Renal cortex interstitium (tissue), 11 donors: ENCODE measurements at regions not wholly inside any gene's neighbourhood (a gene's known extent, or its start where the extent isn't known, plus 50 kb on each side); places are given as distances from the start of the nearest gene placed in this dataset.

Source experiments
- DNase-seq, 11 donors: peaks; one replicate each; pipeline ENCODE4 v3.0.0-alpha.2; 2013; ENCODE audit warnings: low read depth in 9 of 11, low spot score in 4 of 11; ENCODE audit errors: extremely low read depth in 1 of 11

- DNase-seq: no peak
These were observed 298.9 kb upstream of the B3GAT1 start for GRCh38 chr11:134710861-134711407.

GRCh38 chr11:134705858-134706257 is 293.8 kb upstream of the B3GAT1 start:
- no peak for DNase-seq

GRCh38 chr11:134702827-134703226 is 290.8 kb upstream of the B3GAT1 start:
- DNase-seq: no peak

GRCh38 chr11:134701564-134702165 is 289.6 kb upstream of the B3GAT1 start:
- no peak for DNase-seq

- DNase-seq: no peak
These were observed 288.1 kb upstream of the B3GAT1 start for GRCh38 chr11:134700101-134700640.

- DNase-seq: no peak
These were observed 284.4 kb upstream of the B3GAT1 start for GRCh38 chr11:134696455-134696854.

GRCh38 chr11:134691985-134692384 is 279.9 kb upstream of the B3GAT1 start:
- no peak for DNase-seq

- no peak for DNase-seq
These were observed 279.3 kb upstream of the B3GAT1 start for GRCh38 chr11:134691295-134691873.

GRCh38 chr11:134689886-134690285 is 277.8 kb upstream of the B3GAT1 start:
- no peak for DNase-seq

- DNase-seq: no peak
These were observed 275.5 kb upstream of the B3GAT1 start for GRCh38 chr11:134687548-134687947.

GRCh38 chr11:134686460-134687061 is 274.5 kb upstream of the B3GAT1 start:
- peak in 6 of 11 donors; percentile 14 to 47 (median 32) for DNase-seq

- DNase-seq: peak in 2 of 11 donors; percentile 18 to 19
These were observed 273.8 kb upstream of the B3GAT1 start for GRCh38 chr11:134685793-134686380.

GRCh38 chr11:134684576-134684975 is 272.5 kb upstream of the B3GAT1 start:
- DNase-seq: no peak

GRCh38 chr11:134683860-134684259 is 271.8 kb upstream of the B3GAT1 start:
- DNase-seq: no peak

GRCh38 chr11:134682577-134682976 is 270.5 kb upstream of the B3GAT1 start:
- no peak for DNase-seq

GRCh38 chr11:134679592-134679991 is 267.6 kb upstream of the B3GAT1 start:
- DNase-seq: no peak

GRCh38 chr11:134678744-134679143 is 266.7 kb upstream of the B3GAT1 start:
- DNase-seq: no peak

- no peak for DNase-seq
These were observed 266.0 kb upstream of the B3GAT1 start for GRCh38 chr11:134677891-134678551.

- no peak for DNase-seq
These were observed 265.4 kb upstream of the B3GAT1 start for GRCh38 chr11:134677397-134677822.
